CD14-positive monocyte (primary cell): ENCODE measurements at regions not wholly inside any gene's neighbourhood (a gene's known extent, or its start where the extent isn't known, plus 50 kb on each side); places are given as distances from the start of the nearest gene placed in this dataset.

Source experiments
- DNase-seq, 3 donors: peaks; one replicate each; pipeline ENCODE4 v3.0.0-alpha.2; 2011 to 2022
- H2AFZ ChIP-seq: 2 replicates; pipeline ENCODE4 v1.6.0; 2012; ENCODE audit warnings: mild to moderate bottlenecking, low read depth, low read length, inconsistent platforms; ENCODE audit not compliant: insufficient read depth, poor library complexity, severe bottlenecking
- H3K27ac ChIP-seq, 2 donors: 1 replicate in 1 of 2; 2 replicates in 1 of 2; pipeline ENCODE4 v1.5.1; 2012 to 2013; ENCODE audit warnings: low read length in 2 of 2, control low read depth in 1 of 2, inconsistent platforms in 1 of 2, low read depth in 1 of 2, mild to moderate bottlenecking in 1 of 2
- H3K27me3 ChIP-seq, 2 donors: one replicate each; pipeline versions ENCODE4 v1.6.0 to v1.6.1; 2011 to 2013; ENCODE audit warnings: low read length in 2 of 2; ENCODE audit not compliant: control insufficient read depth in 2 of 2, insufficient read depth in 2 of 2
- H3K36me3 ChIP-seq, 2 donors: replicated peaks in 1 of 2; 1 replicate in 1 of 2; 2 replicates in 1 of 2; pipeline versions ENCODE4 v1.5.1 to v1.6.1; 2012 to 2013; ENCODE audit warnings: low read length in 2 of 2, control low read depth in 1 of 2, inconsistent platforms in 1 of 2, mild to moderate bottlenecking in 1 of 2; ENCODE audit not compliant: insufficient read depth in 2 of 2, control insufficient read depth in 1 of 2
- H3K4me1 ChIP-seq, 2 donors: 1 replicate in 1 of 2; 2 replicates in 1 of 2; pipeline versions ENCODE4 v1.5.1 to v1.6.1; 2012 to 2013; ENCODE audit warnings: low read length in 2 of 2, control low read depth in 1 of 2, inconsistent platforms in 1 of 2, mild to moderate bottlenecking in 1 of 2, moderate library complexity in 1 of 2; ENCODE audit not compliant: insufficient read depth in 2 of 2, control insufficient read depth in 1 of 2
- H3K4me2 ChIP-seq: replicated peaks from 2 replicates; pipeline ENCODE3; 2012; ENCODE audit warnings: low read length, moderate library complexity, mild to moderate bottlenecking; ENCODE audit not compliant: poor library complexity, severe bottlenecking; ENCODE audit errors: extremely low read depth
- H3K4me3 ChIP-seq, 3 experiments: fragments of 200-600 bp in 1 of 3; sonication (generic) in 1 of 3; replicated peaks in 1 of 3; 1 replicate in 2 of 3; 2 replicates in 1 of 3; pipeline ENCODE4 v1.5.1; 2011 to 2013; ENCODE audit warnings: low read length in 3 of 3, mild to moderate bottlenecking in 3 of 3, control low read depth in 2 of 3, low read depth in 2 of 3, inconsistent platforms in 1 of 3, moderate library complexity in 1 of 3
- H3K79me2 ChIP-seq: 2 replicates; pipeline ENCODE4 v1.6.0; 2012; ENCODE audit warnings: mild to moderate bottlenecking, control low read depth, inconsistent platforms, low read length, moderate library complexity; ENCODE audit not compliant: insufficient read depth
- H3K9ac ChIP-seq: 2 replicates; pipeline ENCODE4 v1.6.0; 2017; ENCODE audit warnings: low read length, mild to moderate bottlenecking; ENCODE audit not compliant: insufficient read depth, poor library complexity, severe bottlenecking
- H3K9me3 ChIP-seq, 2 donors: replicated peaks in 1 of 2; 1 replicate in 1 of 2; 2 replicates in 1 of 2; pipeline versions ENCODE4 v1.5.1 to v1.6.1; 2012 to 2013; ENCODE audit warnings: low read length in 2 of 2, control low read depth in 1 of 2; ENCODE audit not compliant: control insufficient read depth in 1 of 2, insufficient read depth in 1 of 2
- H4K20me1 ChIP-seq: 2 replicates; pipeline ENCODE4 v1.6.0; 2012; ENCODE audit warnings: mild to moderate bottlenecking, low read length, control low read depth, moderate library complexity; ENCODE audit not compliant: insufficient read depth
- H3K27ac Mint-ChIP-seq, 7 donors: one replicate each; pipeline ENCODE4 v1.8.0; 2020; ENCODE audit warnings: mild to moderate bottlenecking in 7 of 7, mixed read lengths in 7 of 7, moderate library complexity in 6 of 7, inconsistent platforms in 2 of 7
- H3K27me3 Mint-ChIP-seq, 3 donors: one replicate each; pipeline ENCODE4 v1.8.0; 2021 to 2022; ENCODE audit warnings: low read depth in 3 of 3, mild to moderate bottlenecking in 3 of 3, mixed read lengths in 3 of 3, moderate library complexity in 3 of 3, inconsistent platforms in 1 of 3
- H3K36me3 Mint-ChIP-seq, 2 donors: one replicate each; pipeline ENCODE4 v1.8.0; 2020; ENCODE audit warnings: mixed read lengths in 2 of 2, inconsistent platforms in 1 of 2, mild to moderate bottlenecking in 1 of 2
- H3K4me1 Mint-ChIP-seq: one replicate; pipeline ENCODE4 v1.8.0; 2020; ENCODE audit warnings: mild to moderate bottlenecking, mixed read lengths
- H3K4me3 Mint-ChIP-seq, 2 donors: one replicate each; pipeline ENCODE4 v1.8.0; 2020; ENCODE audit warnings: mild to moderate bottlenecking in 2 of 2, mixed read lengths in 2 of 2, moderate library complexity in 1 of 2
- H3K9me3 Mint-ChIP-seq, 7 donors: one replicate each; pipeline ENCODE4 v1.8.0; 2020 to 2022; ENCODE audit warnings: mixed read lengths in 7 of 7, mild to moderate bottlenecking in 6 of 7, moderate library complexity in 6 of 7, inconsistent platforms in 2 of 7
- CTCF ChIP-seq: fragments of 200-600 bp; IDR thresholded peaks from one replicate; pipeline ENCODE4 v1.8.0; 2022; ENCODE audit warnings: antibody characterized with exemption, mild to moderate bottlenecking
- WGBS: methylation state at CpG from one replicate; pipeline ENCODE4 v1.1.5; 2013; ENCODE audit warnings: missing lambda C conversion rate; ENCODE audit not compliant: insufficient coverage; 5-methylcytosine and 5-hydroxymethylcytosine counted together
- intact Hi-C, 2 donors: fragments of 100-400 bp; cut with micrococcal nuclease; formaldehyde crosslinking; loops; one replicate each; pipeline versions ENCODE4 v1.15.0 to v1.15.1; 2023

- 0% methylated on average over 18 of the region's 49 CpGs for WGBS
- no peak for DNase-seq
- Histone ChIP-seq H3K4me1 (peaks cover 14 to 20% of the 10 kb centered on the region in 2 donors), H3K27me3 (peaks cover 40 to 81% of the 10 kb centered on the region in 2 donors), H3K4me2 (peak overlapping the region; percentile 48), H3K36me3 (no peaks in the 10 kb centered on the region), H3K9me3 (peaks cover 0 to 24% of the 10 kb centered on the region in 2 donors), H4K20me1 (no peaks in the 10 kb centered on the region), H3K27ac (no peak overlapping the region), H2AFZ (no peak overlapping the region), H3K4me3 (peak overlapping the region in 1 of 3 experiments; percentile 36), H3K9ac (no peak overlapping the region), H3K79me2 (no peaks in the 10 kb centered on the region)
- H3K4me1 Mint-ChIP-seq = peaks cover 27% of the 10 kb centered on the region
- intact Hi-C loops = no loop called here
- H3K9me3 Mint-ChIP-seq = peaks cover 0 to 18% (median 6%) of the 10 kb centered on the region in 7 donors
- no peak overlapping the region for H3K27ac Mint-ChIP-seq
- H3K4me3 Mint-ChIP-seq = peak overlapping the region; percentile 56 to 91
- TF ChIP-seq CTCF = no peak
- peaks cover 3 to 6% of the 10 kb centered on the region in 2 donors for H3K36me3 Mint-ChIP-seq
- H3K27me3 Mint-ChIP-seq = peaks cover 55 to 71% (median 59%) of the 10 kb centered on the region in 3 donors
These were observed 255.6 kb downstream of the OTUD1 start for GRCh38 chr10:23694446-23694920.

- Histone ChIP-seq H3K4me2 (peak overlapping the region; percentile 48), H2AFZ (no peak overlapping the region), H3K27me3 (peaks cover 38 to 74% of the 10 kb centered on the region in 2 donors), H3K36me3 (no peaks in the 10 kb centered on the region), H3K4me3 (peak overlapping the region in 1 of 3 experiments; percentile 36), H3K79me2 (no peaks in the 10 kb centered on the region), H3K4me1 (peaks cover 14 to 20% of the 10 kb centered on the region in 2 donors), H3K27ac (no peak overlapping the region), H4K20me1 (no peaks in the 10 kb centered on the region), H3K9ac (no peak overlapping the region), H3K9me3 (peaks cover 0 to 24% of the 10 kb centered on the region in 2 donors)
- WGBS = 1% methylated on average over 60 of the region's 63 CpGs
- peaks cover 55 to 71% (median 57%) of the 10 kb centered on the region in 3 donors for H3K27me3 Mint-ChIP-seq
- H3K27ac Mint-ChIP-seq = no peak overlapping the region
- no peak for TF ChIP-seq CTCF
- intact Hi-C loops = no loop called here
- H3K4me1 Mint-ChIP-seq = peaks cover 29% of the 10 kb centered on the region
- peaks cover 3 to 6% of the 10 kb centered on the region in 2 donors for H3K36me3 Mint-ChIP-seq
- peak overlapping the region in 1 of 2 donors; percentile 91 for H3K4me3 Mint-ChIP-seq
- no peak for DNase-seq
- peaks cover 0 to 18% (median 6%) of the 10 kb centered on the region in 7 donors for H3K9me3 Mint-ChIP-seq
These were observed 256.3 kb downstream of the OTUD1 start for GRCh38 chr10:23694921-23695824.
